OCI-LY1 (cell line): ENCODE measurements at regions not wholly inside any gene's neighbourhood (a gene's known extent, or its start where the extent isn't known, plus 50 kb on each side); places are given as distances from the start of the nearest gene placed in this dataset.

ENCODE experiments used
- H2AFZ ChIP-seq: fragments of 200-600 bp; sonication (generic), shearing (Covaris generic); 2 replicates; pipeline ENCODE4 v1.6.0; 2014; ENCODE audit warnings: antibody characterized with exemption, mild to moderate bottlenecking, low read length
- H3F3A ChIP-seq: fragments of 200-600 bp; sonication (generic), shearing (Covaris generic); 2 replicates; pipeline ENCODE4 v1.6.0; 2014; ENCODE audit warnings: mild to moderate bottlenecking, antibody characterized with exemption, low read length, moderate library complexity; ENCODE audit not compliant: insufficient read depth
- H3K27ac ChIP-seq: fragments of 200-600 bp; sonication (generic); 2 replicates; pipeline ENCODE4 v1.5.1; 2014; ENCODE audit warnings: low read length, mixed run types, mild to moderate bottlenecking, low read depth; ENCODE audit not compliant: poor library complexity, severe bottlenecking
- H3K27me3 ChIP-seq: fragments of 200-600 bp; sonication (generic); 2 replicates; pipeline ENCODE4 v1.6.0; 2014; ENCODE audit warnings: antibody characterized with exemption, mild to moderate bottlenecking, low read length, moderate library complexity; ENCODE audit not compliant: insufficient read depth
- H3K36me3 ChIP-seq: fragments of 200-600 bp; sonication (generic); 2 replicates; pipeline ENCODE4 v1.6.1; 2014; ENCODE audit warnings: mild to moderate bottlenecking, antibody characterized with exemption, low read length, moderate library complexity, mixed read lengths; ENCODE audit not compliant: insufficient read depth
- H3K4me1 ChIP-seq: fragments of 200-600 bp; sonication (generic); 2 replicates; pipeline ENCODE4 v1.5.1; 2014; ENCODE audit warnings: mild to moderate bottlenecking, low read length, moderate library complexity; ENCODE audit not compliant: insufficient read depth, severe bottlenecking
- H3K4me2 ChIP-seq: fragments of 200-600 bp; sonication (generic), shearing (Covaris generic); 2 replicates; pipeline ENCODE4 v1.6.1; 2014; ENCODE audit warnings: low read length
- H3K4me3 ChIP-seq: fragments of 200-600 bp; sonication (generic); 2 replicates; pipeline ENCODE4 v1.5.1; 2014; ENCODE audit warnings: low read length, low read depth, mild to moderate bottlenecking, mixed read lengths; ENCODE audit not compliant: poor library complexity, severe bottlenecking
- H3K79me2 ChIP-seq: fragments of 200-600 bp; shearing (Covaris generic); 2 replicates; pipeline ENCODE4 v1.6.1; 2016; ENCODE audit warnings: mixed run types, low read length, mixed read lengths; ENCODE audit not compliant: insufficient read depth
- H3K9ac ChIP-seq: fragments of 200-600 bp; sonication (generic), shearing (Covaris generic); 2 replicates; pipeline ENCODE4 v1.6.1; 2014; ENCODE audit warnings: mild to moderate bottlenecking, low read length, mixed read lengths
- H3K9me2 ChIP-seq: fragments of 200-600 bp; sonication (generic), shearing (Covaris generic); 2 replicates; pipeline ENCODE4 v1.6.1; 2014; ENCODE audit warnings: low read depth, mild to moderate bottlenecking, low read length, mixed read lengths
- H3K9me3 ChIP-seq: fragments of 200-600 bp; shearing (Covaris generic); 2 replicates; pipeline ENCODE4 v1.6.1; 2014; ENCODE audit warnings: low read length, mixed read lengths
- H4K20me1 ChIP-seq: fragments of 200-600 bp; sonication (generic), shearing (Covaris generic); 2 replicates; pipeline ENCODE4 v1.6.0; 2016; ENCODE audit warnings: mild to moderate bottlenecking, low read length; ENCODE audit not compliant: insufficient read depth
- CTCF ChIP-seq: fragments of 200-600 bp; sonication (generic), shearing (Covaris generic); IDR thresholded peaks from 2 replicates; pipeline ENCODE4 v1.5.1; 2017; ENCODE audit warnings: mild to moderate bottlenecking, antibody characterized with exemption, low read length, moderate library complexity, mixed read lengths
- EZH2 ChIP-seq: fragments of 200-600 bp; sonication (generic), shearing (Covaris generic); IDR thresholded peaks from 2 replicates; pipeline ENCODE4 v1.8.0; 2017; ENCODE audit warnings: borderline replicate concordance, mixed run types, mild to moderate bottlenecking, antibody characterized with exemption, low read length, moderate library complexity, mixed read lengths

- H3K9me3 ChIP-seq, result no peaks in the 10 kb centered on the region
- no peak for TF ChIP-seq CTCF
- TF ChIP-seq EZH2, result no peak
- H3K4me2 ChIP-seq, result no peak overlapping the region
- no peaks in the 10 kb centered on the region for H4K20me1 ChIP-seq
- H3K4me3 ChIP-seq, result no peak overlapping the region
- no peaks in the 10 kb centered on the region for H3K4me1 ChIP-seq
- H3K79me2 ChIP-seq, result no peaks in the 10 kb centered on the region
- no peaks in the 10 kb centered on the region for H3K36me3 ChIP-seq
- H3K27me3 ChIP-seq, result no peaks in the 10 kb centered on the region
- no peaks in the 10 kb centered on the region for H3K9me2 ChIP-seq
- H3F3A ChIP-seq, result no peaks in the 10 kb centered on the region
- H2AFZ ChIP-seq, result no peak overlapping the region
- no peak overlapping the region for H3K27ac ChIP-seq
- H3K9ac ChIP-seq, result no peak overlapping the region
These were observed 456.2 kb downstream of the ZNF385D start for GRCh38 chr3:21294768-21295167.

GRCh38 chr3:21292971-21293370 is 458.0 kb downstream of the ZNF385D start:
- Histone ChIP-seq H3K4me1 (no peaks in the 10 kb centered on the region), H3K27me3 (no peaks in the 10 kb centered on the region), H4K20me1 (no peaks in the 10 kb centered on the region), H3K4me3 (no peak overlapping the region), H3F3A (no peaks in the 10 kb centered on the region), H3K9ac (no peak overlapping the region), H3K79me2 (no peaks in the 10 kb centered on the region), H2AFZ (no peak overlapping the region), H3K9me2 (no peaks in the 10 kb centered on the region), H3K4me2 (no peak overlapping the region), H3K9me3 (no peaks in the 10 kb centered on the region), H3K27ac (no peak overlapping the region), H3K36me3 (no peaks in the 10 kb centered on the region)
- TF ChIP-seq CTCF (no peak), EZH2 (no peak)

- H3K9ac ChIP-seq, result no peak overlapping the region
- H3K27me3 ChIP-seq, result no peaks in the 10 kb centered on the region
- H3K9me3 ChIP-seq, result no peaks in the 10 kb centered on the region
- no peak overlapping the region for H2AFZ ChIP-seq
- no peaks in the 10 kb centered on the region for H3F3A ChIP-seq
- no peak overlapping the region for H3K4me3 ChIP-seq
- TF ChIP-seq CTCF (peak; percentile 43; the same call in 1 of the 2 replicates), EZH2 (no peak)
- no peaks in the 10 kb centered on the region for H3K4me1 ChIP-seq
- H3K79me2 ChIP-seq, result no peaks in the 10 kb centered on the region
- no peaks in the 10 kb centered on the region for H3K9me2 ChIP-seq
- no peak overlapping the region for H3K27ac ChIP-seq
- no peaks in the 10 kb centered on the region for H3K36me3 ChIP-seq
- H4K20me1 ChIP-seq, result no peaks in the 10 kb centered on the region
- no peak overlapping the region for H3K4me2 ChIP-seq
These were observed 460.5 kb downstream of the ZNF385D start for GRCh38 chr3:21290557-21290956.
